GM12872 (cell line): ENCODE measurements at regions not wholly inside any gene's neighbourhood (a gene's known extent, or its start where the extent isn't known, plus 50 kb on each side); places are given as distances from the start of the nearest gene placed in this dataset.

ENCODE experiments used
- TF ChIP-seq, protein P1 (sequence below): IDR thresholded peaks from 3 replicates; pipeline ENCODE4 v1.5.1; 2011; ENCODE audit warnings: low read depth, mild to moderate bottlenecking, low read length, moderate library complexity; ENCODE audit not compliant: insufficient read depth

- TF ChIP-seq, protein P1, sequence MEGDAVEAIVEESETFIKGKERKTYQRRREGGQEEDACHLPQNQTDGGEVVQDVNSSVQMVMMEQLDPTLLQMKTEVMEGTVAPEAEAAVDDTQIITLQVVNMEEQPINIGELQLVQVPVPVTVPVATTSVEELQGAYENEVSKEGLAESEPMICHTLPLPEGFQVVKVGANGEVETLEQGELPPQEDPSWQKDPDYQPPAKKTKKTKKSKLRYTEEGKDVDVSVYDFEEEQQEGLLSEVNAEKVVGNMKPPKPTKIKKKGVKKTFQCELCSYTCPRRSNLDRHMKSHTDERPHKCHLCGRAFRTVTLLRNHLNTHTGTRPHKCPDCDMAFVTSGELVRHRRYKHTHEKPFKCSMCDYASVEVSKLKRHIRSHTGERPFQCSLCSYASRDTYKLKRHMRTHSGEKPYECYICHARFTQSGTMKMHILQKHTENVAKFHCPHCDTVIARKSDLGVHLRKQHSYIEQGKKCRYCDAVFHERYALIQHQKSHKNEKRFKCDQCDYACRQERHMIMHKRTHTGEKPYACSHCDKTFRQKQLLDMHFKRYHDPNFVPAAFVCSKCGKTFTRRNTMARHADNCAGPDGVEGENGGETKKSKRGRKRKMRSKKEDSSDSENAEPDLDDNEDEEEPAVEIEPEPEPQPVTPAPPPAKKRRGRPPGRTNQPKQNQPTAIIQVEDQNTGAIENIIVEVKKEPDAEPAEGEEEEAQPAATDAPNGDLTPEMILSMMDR = no peak
Observed at GRCh38 chr4:187908079-187908561, 87.5 kb upstream of the ZFP42 start.

DNA sequence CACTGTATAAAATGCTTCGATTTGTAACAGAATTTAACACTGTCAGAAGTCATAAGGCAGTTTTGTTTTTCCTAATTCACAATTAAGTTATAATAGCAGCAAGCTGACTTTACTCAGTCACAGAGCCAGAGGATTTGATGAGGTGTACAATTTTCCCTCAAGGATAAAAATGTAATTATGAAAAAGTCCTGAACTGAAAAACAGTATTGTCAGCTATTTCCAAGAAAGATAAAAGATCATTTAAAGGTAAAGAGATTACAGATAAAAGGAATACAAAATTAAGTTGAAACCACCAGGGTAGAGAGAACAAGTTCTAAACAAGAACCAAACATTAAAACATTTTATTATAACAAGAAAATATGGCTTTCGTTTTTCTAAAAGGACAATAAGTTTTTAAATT is 86.8 kb upstream of the ZFP42 start:
- TF ChIP-seq, protein P1 = no peak

- TF ChIP-seq, protein P1 = no peak
Observed at GRCh38 chr4:187910741-187911140, 84.8 kb upstream of the ZFP42 start.

GRCh38 chr4:187919966-187920365 is 75.6 kb upstream of the ZFP42 start:
- TF ChIP-seq, protein P1 = no peak

- TF ChIP-seq, protein P1 = no peak
Observed at GRCh38 chr4:187921946-187922623, 73.5 kb upstream of the ZFP42 start.

DNA sequence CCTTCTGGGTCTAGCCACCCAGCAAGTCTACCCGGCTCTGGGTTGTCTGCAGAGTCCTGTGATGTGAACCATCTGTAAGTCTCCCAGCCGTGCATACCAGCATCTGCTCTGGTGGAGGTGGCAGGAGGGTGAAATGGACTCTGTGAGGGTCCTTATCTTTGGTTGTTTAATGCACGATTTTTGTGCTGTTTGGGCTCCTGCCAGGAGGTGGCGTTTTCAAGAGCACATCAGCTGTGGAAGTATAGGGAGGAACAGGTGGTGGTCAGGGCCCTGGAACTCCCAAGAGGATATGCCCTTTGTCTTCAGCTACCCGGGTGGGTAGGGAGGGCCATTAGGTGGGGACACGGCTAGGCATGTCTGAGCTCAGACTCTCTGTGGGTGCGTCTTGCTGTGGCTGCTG is 66.5 kb upstream of the ZFP42 start:
- TF ChIP-seq, protein P1 = no peak

GRCh38 chr4:187934766-187935165 is 60.8 kb upstream of the ZFP42 start:
- TF ChIP-seq, protein P1 = no peak

GRCh38 chr4:187937557-187937956 is 58.0 kb upstream of the ZFP42 start:
- TF ChIP-seq, protein P1 = no peak
